MCF 10A (cell line): ENCODE measurements at regions not wholly inside any gene's neighbourhood (a gene's known extent, or its start where the extent isn't known, plus 50 kb on each side); places are given as distances from the start of the nearest gene placed in this dataset.

Experiments used
- BruUV-seq: library from RNA; stranded (reverse); fragments of 400-500 nt; replicated peaks from 2 replicates; lab custom pipeline; 2021; lab: Mats Ljungman, UMichigan
- CTCF ChIA-PET: fragments of 300-600 bp; sonication (Branson Sonifier 250); formaldehyde crosslinking; extraction: SDS; loops from one replicate; lab custom pipeline; 2021; ENCODE audit warnings: antibody characterized with exemption, inconsistent platforms; lab: Yijun Ruan, JAX
- POLR2A ChIA-PET: fragments of 300-600, 350-650 bp; sonication (Branson Sonifier 250); formaldehyde crosslinking; extraction: SDS; loops from one replicate; lab custom pipeline; 2020; ENCODE audit warnings: antibody characterized with exemption, inconsistent platforms; lab: Yijun Ruan, JAX
- DNase-seq: peaks from one replicate; pipeline ENCODE4 v3.0.0-alpha.2; 2018; ENCODE audit not compliant: unreplicated experiment
- H3K27ac Mint-ChIP-seq: one replicate; pipeline ENCODE4 v1.8.0; 2022; ENCODE audit warnings: mild to moderate bottlenecking, low read depth, mixed read lengths; ENCODE audit not compliant: unreplicated experiment
- H3K27me3 Mint-ChIP-seq: one replicate; pipeline ENCODE4 v1.8.0; 2022; ENCODE audit warnings: mixed read lengths; ENCODE audit not compliant: insufficient read depth, unreplicated experiment
- H3K36me3 Mint-ChIP-seq: one replicate; pipeline ENCODE4 v1.8.0; 2022; ENCODE audit warnings: mild to moderate bottlenecking, moderate library complexity, mixed read lengths; ENCODE audit not compliant: insufficient read depth, unreplicated experiment
- H3K4me1 Mint-ChIP-seq: one replicate; pipeline ENCODE4 v1.8.0; 2022; ENCODE audit warnings: mixed read lengths; ENCODE audit not compliant: insufficient read depth, unreplicated experiment
- H3K4me3 Mint-ChIP-seq: one replicate; pipeline ENCODE4 v1.8.0; 2022; ENCODE audit warnings: mild to moderate bottlenecking, moderate library complexity, mixed read lengths; ENCODE audit not compliant: unreplicated experiment
- H3K9me3 Mint-ChIP-seq: one replicate; pipeline ENCODE4 v1.8.0; 2022; ENCODE audit warnings: mixed read lengths; ENCODE audit not compliant: unreplicated experiment
- intact Hi-C: fragments of 100-400 bp; cut with micrococcal nuclease; formaldehyde crosslinking; loops from 2 replicates; pipeline ENCODE4 v1.14.1; 2022
- TF ChIP-seq, protein P1 (sequence below): fragments of 200-600 bp; IDR thresholded peaks from one replicate; pipeline ENCODE4 v1.8.0; 2022; ENCODE audit warnings: antibody characterized with exemption, mild to moderate bottlenecking; ENCODE audit not compliant: unreplicated experiment

DNA sequence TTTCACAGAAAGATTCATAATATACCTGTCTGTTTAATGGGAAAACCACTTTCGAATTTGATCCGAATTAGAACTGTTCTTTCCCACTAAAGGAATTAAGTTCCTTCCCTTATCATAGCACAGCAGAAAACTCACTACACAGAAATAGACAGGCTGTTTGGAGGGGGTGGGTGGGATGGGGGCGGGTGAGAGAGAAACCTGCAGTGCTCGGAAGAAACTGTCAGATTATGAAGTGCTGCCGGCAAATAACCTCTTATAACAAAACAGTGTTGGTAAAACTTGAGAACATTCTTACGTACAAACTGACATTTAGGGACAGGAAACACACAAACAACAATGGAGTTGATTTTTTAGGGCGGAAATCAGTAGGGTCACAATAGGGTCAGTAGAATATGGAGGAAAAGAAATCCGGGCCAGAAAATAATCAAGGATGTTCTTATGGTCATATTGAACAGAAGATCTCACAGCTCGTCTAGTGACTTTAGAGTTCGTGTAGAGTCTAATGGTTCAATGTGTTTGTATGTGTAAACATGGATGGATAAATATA, 756.0 kb upstream of the LRATD1 start:
- H3K4me1 Mint-ChIP-seq, result no peaks in the 10 kb centered on the region
- H3K27ac Mint-ChIP-seq, result no peak overlapping the region
- DNase-seq, result no peak
- no peaks in the 10 kb centered on the region for H3K9me3 Mint-ChIP-seq
- ChIA-PET CTCF (no interaction called here), POLR2A (no interaction called here)
- H3K27me3 Mint-ChIP-seq, result no peaks in the 10 kb centered on the region
- TF ChIP-seq, protein P1, sequence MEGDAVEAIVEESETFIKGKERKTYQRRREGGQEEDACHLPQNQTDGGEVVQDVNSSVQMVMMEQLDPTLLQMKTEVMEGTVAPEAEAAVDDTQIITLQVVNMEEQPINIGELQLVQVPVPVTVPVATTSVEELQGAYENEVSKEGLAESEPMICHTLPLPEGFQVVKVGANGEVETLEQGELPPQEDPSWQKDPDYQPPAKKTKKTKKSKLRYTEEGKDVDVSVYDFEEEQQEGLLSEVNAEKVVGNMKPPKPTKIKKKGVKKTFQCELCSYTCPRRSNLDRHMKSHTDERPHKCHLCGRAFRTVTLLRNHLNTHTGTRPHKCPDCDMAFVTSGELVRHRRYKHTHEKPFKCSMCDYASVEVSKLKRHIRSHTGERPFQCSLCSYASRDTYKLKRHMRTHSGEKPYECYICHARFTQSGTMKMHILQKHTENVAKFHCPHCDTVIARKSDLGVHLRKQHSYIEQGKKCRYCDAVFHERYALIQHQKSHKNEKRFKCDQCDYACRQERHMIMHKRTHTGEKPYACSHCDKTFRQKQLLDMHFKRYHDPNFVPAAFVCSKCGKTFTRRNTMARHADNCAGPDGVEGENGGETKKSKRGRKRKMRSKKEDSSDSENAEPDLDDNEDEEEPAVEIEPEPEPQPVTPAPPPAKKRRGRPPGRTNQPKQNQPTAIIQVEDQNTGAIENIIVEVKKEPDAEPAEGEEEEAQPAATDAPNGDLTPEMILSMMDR, result no peak
- H3K36me3 Mint-ChIP-seq, result no peaks in the 10 kb centered on the region
- no TSS peak for BruUV-seq
- intact Hi-C loops, result no loop called here
- H3K4me3 Mint-ChIP-seq, result no peak overlapping the region

DNA sequence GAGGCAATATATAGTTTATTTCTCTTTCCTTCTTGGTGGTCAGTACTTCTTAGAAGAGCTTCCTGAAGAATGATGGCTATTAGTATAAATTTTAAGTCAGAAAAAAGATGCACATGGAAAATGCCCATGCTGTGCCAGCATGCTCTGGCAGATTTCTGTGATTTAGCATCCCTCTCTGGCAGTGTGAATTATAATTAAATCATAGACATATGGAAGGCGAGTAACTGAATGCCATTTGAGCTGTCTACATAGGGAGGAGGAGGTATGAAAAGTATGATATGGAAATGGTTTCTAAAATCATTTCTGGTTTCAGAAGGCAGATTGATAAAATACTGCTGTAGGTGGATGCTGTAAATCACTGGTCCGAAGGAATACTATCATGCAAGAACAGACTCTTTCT, 754.9 kb upstream of the LRATD1 start:
- no peak overlapping the region for H3K4me3 Mint-ChIP-seq
- no peaks in the 10 kb centered on the region for H3K9me3 Mint-ChIP-seq
- ChIA-PET CTCF (interaction anchor here (0.6 kb wide), 1 partner anchor 219 kb away, joined by 5 read pairs; no protein-coding TSS in a partner anchor), POLR2A (no interaction called here)
- no peaks in the 10 kb centered on the region for H3K36me3 Mint-ChIP-seq
- no peak for DNase-seq
- no peak overlapping the region for H3K27ac Mint-ChIP-seq
- BruUV-seq, result no TSS peak
- intact Hi-C loops, result no loop called here
- H3K27me3 Mint-ChIP-seq, result no peaks in the 10 kb centered on the region
- H3K4me1 Mint-ChIP-seq, result no peaks in the 10 kb centered on the region
- TF ChIP-seq, protein P1, result no peak

- DNase-seq, result no peak
- Mint-ChIP-seq H3K4me3 (no peak overlapping the region), H3K4me1 (no peaks in the 10 kb centered on the region), H3K9me3 (no peaks in the 10 kb centered on the region), H3K27ac (no peak overlapping the region), H3K27me3 (no peaks in the 10 kb centered on the region), H3K36me3 (no peaks in the 10 kb centered on the region)
- CTCF ChIA-PET, result interaction anchor here (1.1 to 1.9 kb wide), 2 partner anchors 691 to 828 kb away, joined by 3 to 5 read pairs; no protein-coding TSS in a partner anchor
- TF ChIP-seq, protein P1, result no peak
- POLR2A ChIA-PET, result no interaction called here
- BruUV-seq, result no TSS peak
- intact Hi-C loops, result no loop called here
Observed at GRCh38 chr2:13884291-13884976, 748.1 kb upstream of the LRATD1 start.

- no peak for DNase-seq
- TF ChIP-seq, protein P1, result no peak
- BruUV-seq, result no TSS peak
- POLR2A ChIA-PET, result no interaction called here
- Mint-ChIP-seq H3K27me3 (no peaks in the 10 kb centered on the region), H3K27ac (no peak overlapping the region), H3K36me3 (no peaks in the 10 kb centered on the region), H3K9me3 (no peaks in the 10 kb centered on the region), H3K4me1 (no peaks in the 10 kb centered on the region), H3K4me3 (no peak overlapping the region)
- CTCF ChIA-PET, result no interaction called here
- intact Hi-C loops, result no loop called here
Observed at GRCh38 chr2:13901526-13901925, 731.0 kb upstream of the LRATD1 start.
